MG63 (cell line): ENCODE measurements at regions not wholly inside any gene's neighbourhood (a gene's known extent, or its start where the extent isn't known, plus 50 kb on each side); places are given as distances from the start of the nearest gene placed in this dataset.
"Not testable (repeated sequence)": the region's sequence is repeated elsewhere in the genome, so short reads cannot be mapped to it uniquely, and the experiment has no call there.

Experiments used
- DNase-seq: peaks from one replicate; pipeline ENCODE4 v3.0.0-alpha.2; 2020
- H3K27me3 ChIP-seq: fragments of 250-450 bp; sonication (Bioruptor Pico); 2 replicates; pipeline ENCODE4 v1.5.1; 2020; ENCODE audit warnings: mild to moderate bottlenecking, moderate library complexity
- H3K36me3 ChIP-seq: fragments of 250-450 bp; sonication (Bioruptor Pico); 2 replicates; pipeline ENCODE4 v1.5.1; 2020; ENCODE audit warnings: mild to moderate bottlenecking, moderate library complexity
- H3K4me3 ChIP-seq: fragments of 250-450 bp; sonication (Bioruptor Pico); 2 replicates; pipeline ENCODE4 v1.5.1; 2020; ENCODE audit warnings: mild to moderate bottlenecking, moderate library complexity
- H3K9me3 ChIP-seq: fragments of 250-450 bp; sonication (Bioruptor Pico); 2 replicates; pipeline ENCODE4 v1.5.1; 2020; ENCODE audit warnings: mild to moderate bottlenecking, moderate library complexity

DNA sequence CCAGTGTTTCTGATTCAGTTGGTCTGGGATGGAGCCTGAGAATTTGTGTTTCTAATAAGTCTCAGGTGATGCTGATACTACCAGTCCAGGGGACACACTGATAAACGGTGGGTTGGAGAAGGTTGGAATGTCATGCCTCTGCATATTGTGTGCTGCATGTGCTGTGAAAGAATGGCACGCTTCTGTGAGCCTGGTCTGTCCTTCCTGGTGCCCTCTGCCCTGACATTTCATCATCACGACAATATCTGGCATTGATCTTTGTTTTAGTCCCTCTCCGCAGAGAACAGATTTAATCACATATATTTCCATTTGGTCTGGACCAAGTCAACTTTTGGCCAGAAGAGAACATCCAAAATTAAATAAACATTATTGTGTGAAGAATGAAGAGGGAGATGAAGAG lies 207.0 kb downstream of the BCL2L11 start:
- not testable (repeated sequence) for H3K4me3 ChIP-seq, H3K27me3 ChIP-seq, H3K36me3 ChIP-seq, H3K9me3 ChIP-seq, DNase-seq

DNA sequence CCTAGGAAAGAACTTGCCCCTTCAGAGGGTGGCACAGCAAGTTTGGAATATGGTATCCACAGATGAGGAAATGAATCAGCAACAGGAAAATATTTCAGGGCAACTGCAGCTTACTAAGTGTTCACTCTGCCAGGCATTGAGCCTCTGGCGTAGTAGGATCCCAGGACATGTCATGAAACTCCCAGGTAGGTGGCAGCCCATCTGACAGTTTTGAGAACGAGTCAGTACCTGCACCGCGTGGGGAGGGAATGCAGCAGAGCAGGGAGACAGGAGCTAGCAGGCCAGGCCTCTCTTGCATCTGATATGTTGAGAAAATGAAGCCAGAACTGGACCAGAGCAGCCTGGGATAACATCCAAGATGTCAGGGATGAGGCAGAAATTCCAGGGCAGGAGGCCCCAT lies 208.6 kb downstream of the BCL2L11 start:
- H3K9me3 ChIP-seq, H3K27me3 ChIP-seq, DNase-seq: not testable (repeated sequence)

DNA sequence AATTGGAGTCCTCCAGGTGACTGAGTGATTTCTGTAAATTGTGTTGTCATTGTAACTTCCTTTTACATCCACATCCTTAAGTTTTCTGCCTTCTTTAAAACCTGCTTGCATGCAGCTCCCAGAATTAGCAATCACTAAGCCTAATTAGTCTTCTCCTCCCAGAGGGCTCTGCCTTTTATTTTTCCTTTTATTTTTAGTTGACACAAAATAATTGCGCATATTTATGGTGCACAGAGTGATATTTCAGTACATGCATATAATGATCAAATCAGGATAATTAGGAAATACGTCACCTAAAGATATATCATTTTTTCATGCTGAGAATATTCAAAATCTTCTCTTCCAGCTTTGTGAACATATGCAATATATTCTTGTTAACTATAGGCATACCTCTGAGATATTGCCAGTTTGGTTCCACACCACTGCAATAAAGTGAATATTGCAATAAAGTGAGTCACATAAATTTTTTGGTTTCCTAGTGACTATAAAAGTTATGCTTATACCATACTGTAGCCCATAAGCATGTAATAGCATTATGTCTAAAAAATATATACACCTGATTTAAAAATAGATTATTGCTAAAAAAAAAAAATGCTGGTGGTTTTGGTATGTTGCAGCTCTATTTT lies 210.5 kb downstream of the BCL2L11 start:
- H3K27me3 ChIP-seq, DNase-seq, H3K36me3 ChIP-seq, H3K9me3 ChIP-seq, H3K4me3 ChIP-seq: not testable (repeated sequence)

More for the DNA sequence above, 208.6 kb downstream of the BCL2L11 start:
- not testable (repeated sequence) for H3K4me3 ChIP-seq, H3K36me3 ChIP-seq

DNA sequence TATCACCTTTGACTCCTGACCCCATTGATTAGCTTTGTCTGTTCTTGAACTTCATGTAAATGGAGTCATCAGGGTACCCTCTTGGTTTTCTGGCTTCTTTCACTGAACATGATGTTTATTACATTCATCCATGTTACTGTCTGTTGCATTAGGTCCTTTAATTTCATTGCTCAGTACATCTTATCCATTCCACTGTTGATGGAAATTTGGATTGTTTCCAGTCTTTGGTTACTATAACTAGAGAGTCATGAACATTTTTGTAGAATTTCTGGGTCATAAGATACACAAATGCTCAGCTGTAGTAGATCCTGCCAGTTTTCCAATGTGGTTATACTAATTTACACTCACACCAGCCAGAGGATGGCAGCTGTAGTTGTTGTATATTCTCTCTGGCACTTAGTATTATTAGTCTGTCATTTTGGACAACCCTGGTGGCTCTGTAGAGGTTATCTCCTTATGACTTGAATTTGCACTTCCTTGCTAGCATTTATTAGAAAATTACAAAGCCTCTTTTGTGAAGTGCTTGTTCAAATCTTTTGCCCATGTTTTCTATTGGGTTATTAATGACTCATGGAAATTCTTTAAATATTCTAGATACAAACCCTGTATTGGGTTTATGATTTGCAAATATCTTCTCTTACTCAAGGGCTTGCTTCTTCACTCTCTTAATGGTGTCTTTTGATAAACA lies 214.7 kb downstream of the BCL2L11 start:
- DNase-seq, H3K36me3 ChIP-seq, H3K27me3 ChIP-seq, H3K4me3 ChIP-seq, H3K9me3 ChIP-seq: not testable (repeated sequence)

DNA sequence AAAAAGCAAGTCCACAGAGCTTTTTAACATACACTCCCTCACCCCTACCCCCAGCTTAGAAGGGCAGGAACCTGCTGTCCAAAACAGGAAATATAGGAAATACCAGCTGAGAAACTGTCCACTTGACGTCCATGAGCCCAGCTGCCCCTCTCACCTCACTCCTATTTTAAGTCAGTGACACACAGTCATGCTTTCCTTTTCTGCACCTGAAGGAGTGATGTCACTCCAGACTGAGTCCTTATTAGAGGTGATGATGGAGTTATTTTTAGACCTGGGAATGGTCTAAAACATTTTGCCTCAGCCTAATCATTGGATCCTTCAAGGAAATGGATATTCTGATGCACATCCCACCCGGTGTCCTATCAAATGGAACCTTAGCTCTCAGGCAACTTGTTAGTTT lies 217.8 kb downstream of the BCL2L11 start:
- not testable (repeated sequence) for H3K27me3 ChIP-seq, H3K4me3 ChIP-seq, DNase-seq, H3K9me3 ChIP-seq, H3K36me3 ChIP-seq

DNA sequence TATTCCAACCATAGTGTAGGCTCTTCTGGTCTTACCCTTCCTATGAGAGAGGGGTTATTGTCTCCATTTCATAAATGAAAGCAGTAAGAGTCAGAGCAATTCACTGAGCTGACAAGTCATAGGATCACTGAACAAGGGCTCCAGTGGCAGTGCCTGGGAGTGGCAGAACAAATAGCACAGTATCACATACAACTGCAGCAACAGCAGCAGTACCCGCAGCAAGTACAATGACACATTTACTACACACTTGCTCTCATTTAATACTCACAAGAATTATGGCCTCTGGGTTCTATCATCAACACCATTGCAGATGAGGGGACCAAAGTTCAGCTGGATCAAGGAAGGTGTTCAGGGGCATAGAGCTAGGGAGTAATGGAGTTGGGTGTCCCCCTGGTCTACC lies 218.8 kb downstream of the BCL2L11 start:
- not testable (repeated sequence) for H3K9me3 ChIP-seq, H3K4me3 ChIP-seq, H3K27me3 ChIP-seq, H3K36me3 ChIP-seq, DNase-seq

DNA sequence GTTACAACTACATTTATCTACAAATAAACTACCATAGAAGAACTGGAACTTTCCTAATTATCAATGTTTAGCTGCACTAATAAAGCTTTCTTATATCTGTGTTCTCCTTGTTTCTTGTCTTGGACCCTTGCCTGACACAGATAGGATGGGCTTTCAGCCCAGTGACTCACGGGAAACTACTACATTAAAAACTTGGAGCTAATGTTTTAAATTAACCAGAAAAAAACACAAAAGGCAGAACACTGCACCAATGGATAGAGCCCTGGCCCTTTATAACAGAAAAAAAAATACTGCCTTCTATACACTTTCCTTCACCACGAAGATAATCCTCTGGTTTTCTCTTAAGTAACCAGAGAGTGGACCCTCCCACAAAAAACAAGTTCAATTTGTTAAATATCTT lies 223.9 kb downstream of the BCL2L11 start:
- not testable (repeated sequence) for H3K9me3 ChIP-seq, H3K27me3 ChIP-seq, H3K36me3 ChIP-seq, H3K4me3 ChIP-seq, DNase-seq

DNA sequence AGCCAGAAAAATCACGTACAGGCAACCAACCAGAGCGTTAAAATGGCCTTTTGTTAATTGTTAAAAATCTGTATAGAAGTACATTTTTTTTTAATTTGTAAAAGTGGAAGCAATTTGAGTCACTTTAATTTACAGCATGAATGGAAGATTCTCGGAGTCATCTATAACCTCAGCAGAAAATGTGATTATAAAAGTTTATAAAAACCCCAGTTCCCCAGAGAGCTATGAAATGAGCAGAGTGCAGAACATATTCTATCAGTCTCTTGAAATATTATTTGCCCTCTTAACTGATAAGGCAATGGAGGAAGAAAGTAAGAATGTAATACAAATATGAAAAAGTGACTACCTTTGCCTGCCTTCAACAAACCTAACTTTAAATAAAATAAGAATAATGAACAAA lies 224.7 kb downstream of the BCL2L11 start:
- not testable (repeated sequence) for H3K9me3 ChIP-seq, DNase-seq, H3K27me3 ChIP-seq, H3K36me3 ChIP-seq, H3K4me3 ChIP-seq

DNA sequence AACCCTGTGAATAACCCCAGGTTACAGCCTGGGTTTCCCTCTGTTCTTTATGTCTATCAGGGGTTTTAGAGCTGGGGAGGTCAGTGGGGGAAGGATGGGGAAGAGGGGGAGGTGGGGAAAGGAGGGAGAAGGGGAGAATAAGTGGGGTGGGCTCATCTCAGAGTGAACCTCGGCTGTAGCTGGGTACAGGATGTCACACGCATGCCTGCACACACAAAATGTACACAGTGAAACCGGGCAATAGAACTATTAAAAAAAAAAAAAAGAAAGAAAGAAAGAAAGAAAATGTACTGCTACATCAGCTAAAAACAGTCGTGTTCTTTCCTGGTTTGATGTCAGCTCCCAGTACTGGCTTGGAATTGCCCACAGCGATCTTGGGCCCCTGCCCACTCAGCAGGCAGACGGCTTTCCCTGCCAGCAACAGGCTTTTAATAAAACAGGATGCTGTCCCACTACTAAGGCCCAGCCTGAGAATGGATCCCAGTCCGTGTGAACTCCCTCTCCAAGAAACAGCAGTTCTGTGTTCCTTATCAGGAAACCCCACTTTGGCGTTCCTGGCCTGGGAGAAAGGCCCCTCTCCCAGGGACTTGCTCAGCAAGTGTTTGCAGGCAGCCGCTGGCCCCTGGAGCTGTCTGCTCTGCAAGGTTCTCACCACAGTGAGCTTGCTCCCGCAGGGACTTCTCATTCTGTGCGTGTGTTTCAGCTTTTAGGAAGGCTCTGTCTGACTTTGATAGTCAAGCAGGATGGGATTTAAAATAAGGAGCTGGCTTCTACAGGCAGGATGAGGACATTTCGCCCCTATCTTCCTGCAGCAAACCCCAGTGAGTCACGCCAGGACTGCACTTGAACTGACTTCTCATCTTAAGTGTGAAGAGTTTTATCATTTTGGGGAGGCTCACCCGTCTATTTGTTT lies 225.6 kb downstream of the BCL2L11 start:
- peak; percentile 80 for DNase-seq
- not testable (repeated sequence) for H3K4me3 ChIP-seq

DNA sequence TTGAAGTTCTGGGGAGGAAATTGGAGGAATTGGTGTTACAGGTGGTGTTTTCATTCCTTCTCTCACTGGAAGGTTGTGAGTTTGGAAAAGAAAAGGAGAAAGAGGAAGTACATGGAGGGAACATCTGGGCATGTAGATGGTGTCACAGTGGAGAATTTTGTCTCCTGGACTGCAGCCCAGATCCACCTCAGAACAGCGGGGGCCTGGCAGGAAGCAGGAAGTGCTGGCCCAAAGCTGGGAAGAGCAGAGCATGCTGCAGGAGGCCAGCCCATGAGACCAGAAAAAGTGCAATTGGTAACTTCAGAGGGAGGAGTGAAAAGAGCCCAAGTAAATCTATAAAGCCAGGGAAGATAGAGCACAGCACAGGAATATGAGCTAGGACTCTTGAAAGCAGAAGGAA lies 227.0 kb downstream of the BCL2L11 start:
- H3K4me3 ChIP-seq, H3K36me3 ChIP-seq, H3K9me3 ChIP-seq, H3K27me3 ChIP-seq, DNase-seq: not testable (repeated sequence)

More for the DNA sequence above, 225.6 kb downstream of the BCL2L11 start:
- not testable (repeated sequence) for H3K36me3 ChIP-seq, H3K9me3 ChIP-seq, H3K27me3 ChIP-seq

DNA sequence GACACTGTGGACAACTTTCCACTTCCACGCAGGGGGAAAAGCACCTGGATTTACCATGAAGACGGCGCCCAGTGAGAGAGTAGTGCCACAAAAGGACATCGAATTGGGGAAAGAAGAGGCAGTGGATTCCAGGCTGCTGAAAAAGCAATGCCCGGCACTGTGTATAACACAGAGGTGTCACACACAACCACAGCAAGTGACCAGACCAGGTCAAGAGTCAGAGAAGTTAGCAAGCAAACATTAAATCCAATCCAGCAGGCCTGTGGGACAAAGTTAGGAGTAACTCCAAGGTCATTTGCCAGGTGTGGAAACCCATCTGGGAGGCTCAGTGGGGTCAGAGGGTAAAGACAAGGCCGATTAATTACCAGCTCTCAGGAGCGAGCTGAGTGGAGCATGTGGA lies 227.6 kb downstream of the BCL2L11 start:
- DNase-seq, H3K4me3 ChIP-seq, H3K27me3 ChIP-seq, H3K36me3 ChIP-seq, H3K9me3 ChIP-seq: not testable (repeated sequence)

DNA sequence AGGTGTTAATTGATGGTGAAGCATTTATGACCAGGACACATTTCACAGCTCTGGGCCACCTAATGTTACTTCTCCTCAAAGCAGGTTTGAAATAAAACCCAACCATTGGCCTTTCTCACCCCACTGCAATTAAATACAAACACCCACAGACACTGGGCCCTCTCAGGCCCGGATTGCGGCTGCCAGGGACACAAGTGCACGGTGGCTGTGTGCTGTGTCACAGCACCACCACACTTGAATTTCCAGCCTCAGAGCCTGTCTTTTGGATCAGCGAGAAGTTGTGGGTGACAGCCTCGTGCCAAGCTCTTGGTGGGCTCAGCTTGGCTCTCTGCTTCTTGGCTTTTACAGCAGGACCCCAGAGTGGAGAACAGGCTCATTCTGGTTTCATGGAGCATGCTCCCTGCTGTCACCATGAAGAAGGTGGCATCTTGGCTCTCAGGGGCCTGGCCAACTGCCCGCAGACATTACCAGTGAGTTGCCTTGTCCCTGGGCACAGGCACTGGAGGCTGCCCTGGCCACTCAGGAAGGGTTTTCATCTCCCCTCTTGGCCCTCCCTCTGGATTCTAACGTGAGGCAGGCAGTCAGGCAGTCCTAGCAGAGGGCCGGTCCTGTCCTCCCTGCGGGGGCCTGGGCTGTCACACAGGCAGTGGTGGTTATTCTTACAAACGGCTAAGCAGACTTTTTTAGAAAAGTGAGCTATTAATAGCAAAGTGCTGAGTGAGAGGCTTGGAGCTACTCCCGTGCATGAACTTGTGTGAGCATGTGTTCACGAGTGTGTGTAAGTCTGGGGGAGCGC lies 234.5 kb downstream of the BCL2L11 start:
- not testable (repeated sequence) for H3K4me3 ChIP-seq, H3K9me3 ChIP-seq, DNase-seq, H3K27me3 ChIP-seq, H3K36me3 ChIP-seq

DNA sequence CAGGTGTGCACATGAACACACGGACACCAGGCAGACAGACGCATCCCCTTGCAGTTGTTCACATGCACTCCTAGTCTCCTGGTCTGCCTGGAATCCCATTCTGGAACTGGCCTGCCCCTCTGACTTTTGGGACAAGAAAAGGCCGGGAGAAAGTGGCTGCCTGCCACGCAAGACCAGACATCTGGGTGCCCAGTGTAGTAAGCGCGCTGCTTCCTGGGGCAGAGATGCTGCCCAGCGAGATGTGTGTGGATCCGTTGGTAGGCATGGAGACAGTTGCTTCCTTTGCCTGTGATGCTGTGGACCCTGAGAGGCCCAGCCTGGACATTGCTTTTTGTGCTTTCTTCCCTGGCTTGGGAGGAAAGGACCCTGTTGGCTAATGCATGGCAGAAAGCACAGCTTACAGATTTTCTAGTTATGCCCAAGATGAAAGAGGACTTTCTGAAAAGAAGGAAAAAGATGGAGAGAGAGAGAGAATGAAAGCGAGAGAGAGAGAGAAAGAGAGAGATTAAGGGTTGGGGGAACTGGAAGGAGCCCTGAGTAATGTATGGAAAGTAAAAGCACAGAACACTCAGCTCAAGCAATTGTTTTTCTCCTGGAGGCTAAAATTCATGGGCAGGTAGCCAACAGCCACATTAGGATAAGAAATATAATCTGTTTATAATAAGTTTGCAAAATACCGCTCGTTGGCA lies 235.3 kb downstream of the BCL2L11 start:
- H3K36me3 ChIP-seq, H3K27me3 ChIP-seq, H3K4me3 ChIP-seq, H3K9me3 ChIP-seq, DNase-seq: not testable (repeated sequence)

DNA sequence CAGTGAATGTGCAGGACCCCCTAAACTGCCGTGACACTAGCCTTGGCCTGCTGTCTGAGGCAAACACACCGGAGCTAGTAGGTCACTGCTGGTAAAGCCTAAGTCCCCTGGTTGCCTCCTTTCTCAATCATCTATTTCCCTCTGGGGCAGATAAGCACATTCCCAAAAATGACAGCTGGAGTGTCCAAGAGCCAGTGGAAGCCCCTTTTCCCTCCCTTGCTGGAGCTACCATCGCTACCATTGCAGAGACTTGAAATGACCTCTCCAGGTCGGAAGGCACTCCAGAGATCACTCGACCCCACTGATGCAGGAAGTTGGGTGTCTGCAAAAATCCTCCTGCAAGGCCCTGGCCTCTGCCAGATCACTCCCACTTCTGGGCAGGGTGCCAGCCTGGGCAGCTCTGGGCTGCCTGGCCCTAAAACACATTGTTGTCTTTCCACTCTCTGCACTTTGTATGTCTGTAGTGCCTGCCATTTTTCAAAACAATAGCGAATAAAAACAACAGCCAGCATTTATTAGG lies 235.9 kb downstream of the BCL2L11 start:
- H3K9me3 ChIP-seq, H3K4me3 ChIP-seq, H3K27me3 ChIP-seq, H3K36me3 ChIP-seq: not testable (repeated sequence)
- peak; percentile 96 for DNase-seq

DNA sequence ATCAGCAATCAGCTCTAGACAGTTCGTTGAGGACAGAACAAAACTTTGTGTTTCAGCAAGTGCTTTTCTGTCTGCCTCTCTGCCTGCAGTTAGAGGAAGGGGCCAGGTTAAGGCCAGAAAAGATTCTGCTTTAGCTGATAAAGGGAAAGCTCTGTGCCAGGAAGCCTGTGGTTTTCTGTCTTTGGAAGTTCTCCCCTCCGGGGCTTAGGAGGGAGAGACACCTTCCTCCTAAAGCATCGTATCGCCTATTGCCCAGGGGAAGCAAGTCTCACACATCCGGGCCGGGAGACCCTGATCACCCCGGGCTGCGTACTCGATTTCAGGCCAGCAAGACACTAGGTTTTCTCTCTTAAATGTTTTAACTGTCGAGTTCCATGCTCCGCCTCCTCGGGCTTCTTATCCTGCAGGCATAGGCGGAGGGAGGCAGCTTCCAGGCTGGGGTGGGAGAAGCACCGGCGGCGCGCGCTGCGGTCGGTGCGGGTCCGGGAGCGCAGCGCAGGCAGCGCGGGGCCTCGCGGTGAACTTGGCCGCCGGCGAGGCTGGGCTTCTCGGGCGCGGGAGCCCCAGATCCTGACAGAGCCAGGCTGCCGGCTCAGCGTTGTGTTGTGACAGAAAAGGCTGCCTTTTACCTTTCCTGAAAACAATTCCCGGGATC lies 245.4 kb downstream of the BCL2L11 start:
- DNase-seq, H3K36me3 ChIP-seq, H3K4me3 ChIP-seq, H3K27me3 ChIP-seq, H3K9me3 ChIP-seq: not testable (repeated sequence)

DNA sequence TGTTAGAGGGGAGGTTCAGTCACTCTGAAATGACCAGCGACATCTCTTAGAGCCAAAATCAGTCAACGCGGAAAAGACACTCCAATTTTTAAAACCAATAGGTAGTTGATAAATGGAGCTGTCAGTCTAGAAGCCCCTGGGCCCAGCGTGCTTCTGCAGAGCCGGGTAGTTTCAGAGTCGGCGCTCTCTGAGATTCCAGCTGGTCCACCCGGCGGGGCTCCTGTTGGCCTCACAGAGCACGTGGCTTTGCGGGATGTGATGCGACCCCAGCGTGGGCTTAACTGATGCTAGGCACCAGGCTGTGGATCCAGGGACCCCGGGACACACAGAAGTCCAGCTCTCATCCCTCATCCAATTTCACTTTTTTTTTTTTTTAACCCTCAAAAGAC lies 245.9 kb downstream of the BCL2L11 start:
- H3K9me3 ChIP-seq, H3K27me3 ChIP-seq, H3K36me3 ChIP-seq, H3K4me3 ChIP-seq, DNase-seq: not testable (repeated sequence)
